ENCODE measurements at regions not wholly inside any gene's neighbourhood (a gene's known extent, or its start where the extent isn't known, plus 50 kb on each side); places are given as distances from the start of the nearest gene placed in this dataset.

GRCh38 chr12:24328261-24328660 lies 378.8 kb upstream of the SOX5 start:
- Mint-ChIP-seq H3K36me3 (ENCODE audit: low read depth, unreplicated experiment) (no peaks in the 10 kb centered on the region), H3K4me1 (ENCODE audit: unreplicated experiment) (no peaks in the 10 kb centered on the region), H3K4me3 (ENCODE audit: unreplicated experiment) (no peak overlapping the region), H3K27me3 (ENCODE audit: unreplicated experiment) (peaks cover 1% of the 10 kb centered on the region), H3K9me3 (ENCODE audit: unreplicated experiment) (no peaks in the 10 kb centered on the region), H3K27ac (ENCODE audit: unreplicated experiment) (no peak overlapping the region)
- TF ChIP-seq, protein P1, sequence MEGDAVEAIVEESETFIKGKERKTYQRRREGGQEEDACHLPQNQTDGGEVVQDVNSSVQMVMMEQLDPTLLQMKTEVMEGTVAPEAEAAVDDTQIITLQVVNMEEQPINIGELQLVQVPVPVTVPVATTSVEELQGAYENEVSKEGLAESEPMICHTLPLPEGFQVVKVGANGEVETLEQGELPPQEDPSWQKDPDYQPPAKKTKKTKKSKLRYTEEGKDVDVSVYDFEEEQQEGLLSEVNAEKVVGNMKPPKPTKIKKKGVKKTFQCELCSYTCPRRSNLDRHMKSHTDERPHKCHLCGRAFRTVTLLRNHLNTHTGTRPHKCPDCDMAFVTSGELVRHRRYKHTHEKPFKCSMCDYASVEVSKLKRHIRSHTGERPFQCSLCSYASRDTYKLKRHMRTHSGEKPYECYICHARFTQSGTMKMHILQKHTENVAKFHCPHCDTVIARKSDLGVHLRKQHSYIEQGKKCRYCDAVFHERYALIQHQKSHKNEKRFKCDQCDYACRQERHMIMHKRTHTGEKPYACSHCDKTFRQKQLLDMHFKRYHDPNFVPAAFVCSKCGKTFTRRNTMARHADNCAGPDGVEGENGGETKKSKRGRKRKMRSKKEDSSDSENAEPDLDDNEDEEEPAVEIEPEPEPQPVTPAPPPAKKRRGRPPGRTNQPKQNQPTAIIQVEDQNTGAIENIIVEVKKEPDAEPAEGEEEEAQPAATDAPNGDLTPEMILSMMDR (IDR thresholded peaks at IDR 0.05; ENCODE audit: unreplicated experiment): no peak
- DNase-seq (ENCODE audit: low spot score): no peak

- Mint-ChIP-seq H3K36me3 (ENCODE audit: low read depth, unreplicated experiment) (no peaks in the 10 kb centered on the region), H3K27me3 (ENCODE audit: unreplicated experiment) (peaks cover 1% of the 10 kb centered on the region), H3K27ac (ENCODE audit: unreplicated experiment) (no peak overlapping the region), H3K4me3 (ENCODE audit: unreplicated experiment) (no peak overlapping the region), H3K4me1 (ENCODE audit: unreplicated experiment) (no peaks in the 10 kb centered on the region), H3K9me3 (ENCODE audit: unreplicated experiment) (no peaks in the 10 kb centered on the region)
- TF ChIP-seq, protein P1 (IDR thresholded peaks at IDR 0.05; ENCODE audit: unreplicated experiment): no peak
- no peak for DNase-seq (ENCODE audit: low spot score)
Observed at GRCh38 chr12:24325331-24325730, 375.9 kb upstream of the SOX5 start.

GRCh38 chr12:24307716-24308335 lies 358.4 kb upstream of the SOX5 start:
- Mint-ChIP-seq H3K36me3 (ENCODE audit: low read depth, unreplicated experiment) (no peaks in the 10 kb centered on the region), H3K4me3 (ENCODE audit: unreplicated experiment) (no peak overlapping the region), H3K9me3 (ENCODE audit: unreplicated experiment) (no peaks in the 10 kb centered on the region), H3K27me3 (ENCODE audit: unreplicated experiment) (peaks cover 4% of the 10 kb centered on the region), H3K4me1 (ENCODE audit: unreplicated experiment) (peaks cover 5% of the 10 kb centered on the region), H3K27ac (ENCODE audit: unreplicated experiment) (no peak overlapping the region)
- TF ChIP-seq, protein P1 (IDR thresholded peaks at IDR 0.05; ENCODE audit: unreplicated experiment): no peak
- no peak for DNase-seq (ENCODE audit: low spot score)

DNA sequence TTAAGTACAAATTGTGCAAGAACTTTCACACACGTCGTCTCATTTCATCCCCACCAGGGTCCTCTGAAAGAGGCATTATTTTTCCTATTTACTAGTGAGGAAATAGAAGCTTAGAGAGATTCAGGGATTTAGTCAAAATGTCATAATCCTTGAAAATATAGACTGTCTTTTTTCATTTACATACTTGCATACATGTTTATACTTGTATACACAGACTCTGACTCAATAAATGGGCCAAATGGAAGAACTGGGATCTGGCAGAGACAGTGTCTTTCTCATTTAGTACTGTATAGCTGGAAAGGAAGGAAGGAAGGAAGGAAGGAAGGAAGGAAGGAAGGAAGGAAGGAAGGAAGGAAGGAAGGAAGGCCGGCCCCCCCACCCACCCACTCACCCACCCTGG lies 357.7 kb upstream of the SOX5 start:
- H3K9me3 Mint-ChIP-seq (ENCODE audit: unreplicated experiment): no peaks in the 10 kb centered on the region
- TF ChIP-seq, protein P1 (IDR thresholded peaks at IDR 0.05; ENCODE audit: unreplicated experiment): no peak
- peaks cover 4% of the 10 kb centered on the region for H3K27me3 Mint-ChIP-seq (ENCODE audit: unreplicated experiment)
- H3K36me3 Mint-ChIP-seq (ENCODE audit: low read depth, unreplicated experiment): no peaks in the 10 kb centered on the region
- no peak overlapping the region for H3K27ac Mint-ChIP-seq (ENCODE audit: unreplicated experiment)
- H3K4me1 Mint-ChIP-seq (ENCODE audit: unreplicated experiment): peaks cover 5% of the 10 kb centered on the region
- DNase-seq (ENCODE audit: low spot score): no peak
- H3K4me3 Mint-ChIP-seq (ENCODE audit: unreplicated experiment): no peak overlapping the region

DNA sequence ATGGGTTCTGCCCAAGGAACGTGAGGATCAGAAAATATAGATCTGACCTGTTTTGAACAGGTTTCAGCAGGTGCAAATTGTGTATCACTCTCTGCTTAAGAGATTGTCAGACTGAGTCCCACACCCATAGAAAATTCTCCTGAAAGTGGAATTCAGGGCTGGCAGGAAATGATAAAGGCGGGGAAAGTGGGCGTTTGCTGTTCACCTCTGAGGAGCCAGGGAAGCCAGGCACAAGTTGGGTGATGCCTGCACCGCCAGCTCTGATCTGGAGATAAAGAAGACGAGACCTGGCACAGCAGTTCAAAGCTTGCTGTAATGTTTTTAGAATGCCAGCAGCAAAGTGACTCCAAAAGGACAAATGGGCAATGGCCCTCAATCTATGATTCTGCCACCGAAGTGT lies 356.5 kb upstream of the SOX5 start:
- no peak for DNase-seq (ENCODE audit: low spot score)
- Mint-ChIP-seq H3K4me1 (ENCODE audit: unreplicated experiment) (peaks cover 5% of the 10 kb centered on the region), H3K9me3 (ENCODE audit: unreplicated experiment) (no peaks in the 10 kb centered on the region), H3K4me3 (ENCODE audit: unreplicated experiment) (no peak overlapping the region), H3K36me3 (ENCODE audit: low read depth, unreplicated experiment) (no peaks in the 10 kb centered on the region), H3K27ac (ENCODE audit: unreplicated experiment) (no peak overlapping the region), H3K27me3 (ENCODE audit: unreplicated experiment) (peaks cover 4% of the 10 kb centered on the region)
- TF ChIP-seq, protein P1 (IDR thresholded peaks at IDR 0.05; ENCODE audit: unreplicated experiment): no peak

Measured in endothelial cell (in vitro differentiated cells).